HG02981 (cell line): ENCODE measurements at regions not wholly inside any gene's neighbourhood (a gene's known extent, or its start where the extent isn't known, plus 50 kb on each side); places are given as distances from the start of the nearest gene placed in this dataset.

Experiments used
- ATAC-seq: cut with Tn5 transposase; IDR thresholded peaks from one replicate; pipeline ENCODE4 v1.9.1; 2021; ENCODE audit warnings: mild to moderate bottlenecking, moderate library complexity; ENCODE audit not compliant: unreplicated experiment

DNA sequence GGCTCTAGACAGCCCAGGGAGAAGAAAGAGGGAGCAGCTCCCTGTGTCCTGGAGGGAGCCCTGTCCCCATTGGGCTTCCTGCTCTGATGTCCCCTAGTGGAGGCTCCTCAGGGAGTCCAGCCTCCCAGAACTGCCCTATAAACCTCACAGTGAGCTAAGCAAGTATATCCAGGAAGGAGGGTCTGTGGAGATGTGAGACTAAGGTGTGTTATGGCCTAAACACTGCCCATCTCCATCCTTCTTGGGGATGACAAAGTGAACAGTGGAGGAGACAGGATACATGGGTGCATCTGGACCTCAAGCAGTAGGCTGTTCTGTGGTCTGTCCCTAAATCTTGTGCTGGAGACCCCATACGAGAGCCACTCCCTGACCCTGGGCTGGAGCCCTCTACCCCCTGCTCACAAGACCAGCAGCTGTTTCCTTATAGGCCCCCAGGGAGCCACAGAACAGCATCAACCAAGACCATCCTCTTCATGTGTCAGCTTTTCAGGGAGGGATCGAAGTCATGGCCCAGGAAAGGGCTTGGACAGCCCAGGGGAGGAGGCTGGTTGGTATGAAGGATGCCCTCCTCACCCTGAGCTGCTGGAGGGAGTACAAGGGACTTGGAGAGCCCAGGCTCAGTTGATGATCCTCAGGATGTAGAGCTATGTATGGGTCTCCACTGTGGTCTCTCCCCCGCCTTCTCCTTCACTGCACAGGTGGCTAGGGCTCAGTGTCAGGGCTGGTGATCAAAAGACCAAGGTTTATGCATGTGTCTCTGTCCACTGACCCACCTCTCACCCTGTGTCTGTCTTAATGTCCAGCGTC lies 49.7 kb upstream of the TOP3B start:
- no peak for ATAC-seq
